K562 (cell line): ENCODE measurements at regions not wholly inside any gene's neighbourhood (a gene's known extent, or its start where the extent isn't known, plus 50 kb on each side); places are given as distances from the start of the nearest gene placed in this dataset.

Experiments used
- HOXB6 ChIP-seq: fragments of 250-450 bp; sonication (Bioruptor Pico); IDR thresholded peaks from 2 replicates; pipeline ENCODE4 v1.5.1; 2022; ENCODE audit warnings: mild to moderate bottlenecking, borderline replicate concordance
- MEIS2 ChIP-seq: fragments of 450-650 bp; IDR thresholded peaks from 2 replicates; pipeline ENCODE4 v1.6.1; 2014; ENCODE audit warnings: mild to moderate bottlenecking; ENCODE audit not compliant: partially characterized antibody
- PHB2 ChIP-seq: fragments of 450-650 bp; IDR thresholded peaks from 2 replicates; pipeline ENCODE4 v1.6.1; 2017; ENCODE audit warnings: low read depth
- SLC30A9 ChIP-seq: fragments of 250-450 bp; sonication (Bioruptor Pico); IDR thresholded peaks from 2 replicates; pipeline ENCODE4 v1.8.0; 2022; ENCODE audit warnings: mild to moderate bottlenecking, moderate library complexity
- SMARCA4 ChIP-seq: fragments of 450-650 bp; IDR thresholded peaks from 2 replicates; pipeline ENCODE4 v1.6.1; 2016
- TAF7 ChIP-seq: fragments of 450-650 bp; IDR thresholded peaks from 2 replicates; pipeline ENCODE4 v1.6.1; 2016; ENCODE audit warnings: missing genetic modification characterization, missing compliant biosample characterization
- ZNF449 ChIP-seq: fragments of 250-450 bp; sonication (Bioruptor Pico); IDR thresholded peaks from 2 replicates; pipeline ENCODE4 v1.8.0; 2022; ENCODE audit warnings: moderate library complexity, mild to moderate bottlenecking, inconsistent platforms
- ZNF592 ChIP-seq: fragments of 450-650 bp; IDR thresholded peaks from 2 replicates; pipeline ENCODE4 v1.6.1; 2017; ENCODE audit warnings: antibody characterized with exemption, mild to moderate bottlenecking

- no peak for TF ChIP-seq ZNF592
- TF ChIP-seq HOXB6: no peak
- no peak for TF ChIP-seq TAF7 (tag)
- TF ChIP-seq MEIS2: no peak
- no peak for TF ChIP-seq SLC30A9 (CRISPR knock-in tag)
- no peak for TF ChIP-seq ZNF449
- TF ChIP-seq PHB2: no peak
- no peak for TF ChIP-seq SMARCA4
Measured at GRCh38 chr2:11013196-11013595, 101.5 kb downstream of the KCNF1 start (continued).
